ENCODE measurements at regions not wholly inside any gene's neighbourhood (a gene's known extent, or its start where the extent isn't known, plus 50 kb on each side); places are given as distances from the start of the nearest gene placed in this dataset.
A peak's percentile ranks its signal among the peaks of the same experiment; 100 is the strongest.

DNA sequence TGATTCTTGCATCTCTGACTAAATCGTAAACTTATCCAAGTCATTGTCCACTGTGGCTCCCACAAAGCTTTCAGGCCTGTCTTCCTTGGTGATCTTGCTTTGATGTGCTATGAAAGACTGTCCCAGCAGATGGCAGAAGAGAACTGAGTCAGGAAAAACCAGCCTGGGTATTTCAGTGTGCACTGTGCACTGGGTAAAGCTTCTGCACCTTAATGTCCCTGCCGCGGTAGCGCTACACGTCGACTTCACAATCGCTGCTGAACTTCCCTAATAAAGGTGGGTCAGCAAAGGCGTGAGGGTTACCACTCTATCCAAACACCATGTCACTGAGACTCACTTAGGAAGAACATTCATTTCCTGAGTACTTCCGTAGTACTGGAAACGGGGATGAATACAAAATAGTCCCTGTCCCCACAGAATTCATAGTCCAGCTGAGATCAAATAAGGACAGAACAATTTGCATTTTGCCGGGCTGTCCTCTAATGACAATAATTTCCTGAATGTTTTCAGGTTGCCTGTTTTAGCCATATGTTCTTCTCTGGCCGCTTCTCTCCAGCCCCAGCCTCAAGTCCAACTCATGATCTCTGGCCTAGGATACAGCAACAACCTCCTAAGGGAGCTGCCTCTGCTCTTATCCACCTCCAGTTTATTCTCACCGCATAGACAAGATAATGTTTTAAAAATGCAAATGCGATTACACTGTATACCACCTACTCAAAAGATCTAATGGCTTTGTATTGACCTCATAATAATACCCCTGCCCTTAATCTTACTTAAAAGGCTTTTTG lies 83.6 kb upstream of the AKAP13 start:
- no peaks in the 10 kb centered on the region for H4K20me1 ChIP-seq (ENCODE audit: insufficient read depth, low read length)
- H3K79me2 ChIP-seq (ENCODE audit: insufficient read depth, low read length) = no peaks in the 10 kb centered on the region
- H3K9ac ChIP-seq (ENCODE audit: insufficient read depth, low read length, poor library complexity, severe bottlenecking) = no peak overlapping the region
- H3K4me3 Mint-ChIP-seq = peak overlapping the region; percentile 50 to 79
- peak overlapping the region; percentile 41 for H3K4me2 ChIP-seq (replicated peaks; ENCODE audit: extremely low read depth, low read length, poor library complexity, severe bottlenecking)
- H3K36me3 ChIP-seq (replicated peaks in 1 of 2; ENCODE audit: control insufficient read depth in 1 of 2, insufficient read depth in 2 of 2, low read length in 2 of 2) = no peaks in the 10 kb centered on the region
- H3K4me1 ChIP-seq (ENCODE audit: control insufficient read depth in 1 of 2, insufficient read depth in 2 of 2, low read length in 2 of 2) = peaks cover 4 to 9% of the 10 kb centered on the region in 2 donors
- H3K27me3 ChIP-seq (ENCODE audit: control insufficient read depth in 2 of 2, insufficient read depth in 2 of 2, low read length in 2 of 2) = no peaks in the 10 kb centered on the region
- peaks cover 0 to 2% (median 0%) of the 10 kb centered on the region in 3 donors for H3K27me3 Mint-ChIP-seq (ENCODE audit: low read depth in 3 of 3)
- H3K4me1 Mint-ChIP-seq = peaks cover 14% of the 10 kb centered on the region
- H3K4me3 ChIP-seq (replicated peaks in 1 of 3; ENCODE audit: low read depth in 2 of 3, low read length in 3 of 3) = no peak overlapping the region
- H3K9me3 Mint-ChIP-seq = peaks cover 0 to 3% (median 0%) of the 10 kb centered on the region in 7 donors
- no peaks in the 10 kb centered on the region for H3K36me3 Mint-ChIP-seq
- DNase-seq = peak; percentile 38 to 63 (median 61)
- H2AFZ ChIP-seq (ENCODE audit: insufficient read depth, low read depth, low read length, poor library complexity, severe bottlenecking) = peak overlapping the region; percentile 48
- no peaks in the 10 kb centered on the region for H3K9me3 ChIP-seq (replicated peaks in 1 of 2; ENCODE audit: control insufficient read depth in 1 of 2, insufficient read depth in 1 of 2, low read length in 2 of 2)
- WGBS (ENCODE audit: insufficient coverage) = 45% methylated on average over 10 of the region's 14 CpGs
- peak overlapping the region in 2 of 7 donors; percentile 30 to 81 for H3K27ac Mint-ChIP-seq
- intact Hi-C loops (cut with micrococcal nuclease) = loop anchor here (5.0 to 10.0 kb wide), 3 partner anchors 118 to 208 kb away; no protein-coding TSS in a partner anchor
- TF ChIP-seq, protein P1, sequence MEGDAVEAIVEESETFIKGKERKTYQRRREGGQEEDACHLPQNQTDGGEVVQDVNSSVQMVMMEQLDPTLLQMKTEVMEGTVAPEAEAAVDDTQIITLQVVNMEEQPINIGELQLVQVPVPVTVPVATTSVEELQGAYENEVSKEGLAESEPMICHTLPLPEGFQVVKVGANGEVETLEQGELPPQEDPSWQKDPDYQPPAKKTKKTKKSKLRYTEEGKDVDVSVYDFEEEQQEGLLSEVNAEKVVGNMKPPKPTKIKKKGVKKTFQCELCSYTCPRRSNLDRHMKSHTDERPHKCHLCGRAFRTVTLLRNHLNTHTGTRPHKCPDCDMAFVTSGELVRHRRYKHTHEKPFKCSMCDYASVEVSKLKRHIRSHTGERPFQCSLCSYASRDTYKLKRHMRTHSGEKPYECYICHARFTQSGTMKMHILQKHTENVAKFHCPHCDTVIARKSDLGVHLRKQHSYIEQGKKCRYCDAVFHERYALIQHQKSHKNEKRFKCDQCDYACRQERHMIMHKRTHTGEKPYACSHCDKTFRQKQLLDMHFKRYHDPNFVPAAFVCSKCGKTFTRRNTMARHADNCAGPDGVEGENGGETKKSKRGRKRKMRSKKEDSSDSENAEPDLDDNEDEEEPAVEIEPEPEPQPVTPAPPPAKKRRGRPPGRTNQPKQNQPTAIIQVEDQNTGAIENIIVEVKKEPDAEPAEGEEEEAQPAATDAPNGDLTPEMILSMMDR (IDR thresholded peaks at IDR 0.05) = peak; percentile 59
- no peak overlapping the region for H3K27ac ChIP-seq (ENCODE audit: low read depth in 1 of 2, low read length in 2 of 2)

DNA sequence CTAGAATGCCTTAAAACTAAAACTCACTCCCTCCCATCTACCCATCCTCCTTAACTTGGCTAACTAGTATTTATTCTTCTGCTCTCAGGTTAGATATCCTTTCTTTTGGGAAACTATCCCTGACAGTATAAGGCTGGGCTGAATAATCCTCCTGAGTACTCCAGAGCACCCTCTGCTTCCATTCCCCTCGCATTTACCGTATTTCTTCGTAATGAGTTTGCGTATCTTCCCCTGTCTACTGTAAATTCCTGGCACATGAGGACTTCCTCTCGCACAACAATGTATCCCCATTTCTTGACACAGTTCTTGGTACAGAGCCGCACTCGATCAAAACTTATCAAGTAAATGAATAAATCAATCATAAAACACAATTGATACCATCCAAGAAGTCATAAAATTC lies 82.9 kb upstream of the AKAP13 start:
- H3K4me3 ChIP-seq (replicated peaks in 1 of 3; ENCODE audit: low read depth in 2 of 3, low read length in 3 of 3) = no peak overlapping the region
- no peaks in the 10 kb centered on the region for H3K27me3 ChIP-seq (ENCODE audit: control insufficient read depth in 2 of 2, insufficient read depth in 2 of 2, low read length in 2 of 2)
- H3K9me3 ChIP-seq (replicated peaks in 1 of 2; ENCODE audit: control insufficient read depth in 1 of 2, insufficient read depth in 1 of 2, low read length in 2 of 2) = no peaks in the 10 kb centered on the region
- Mint-ChIP-seq H3K4me1 (peaks cover 14% of the 10 kb centered on the region), H3K4me3 (no peak overlapping the region), H3K27ac (no peak overlapping the region), H3K9me3 (peaks cover 0 to 1% (median 0%) of the 10 kb centered on the region in 7 donors), H3K27me3 (ENCODE audit: low read depth in 3 of 3) (peaks cover 0 to 1% (median 0%) of the 10 kb centered on the region in 3 donors), H3K36me3 (no peaks in the 10 kb centered on the region)
- no peak overlapping the region for H3K9ac ChIP-seq (ENCODE audit: insufficient read depth, low read length, poor library complexity, severe bottlenecking)
- 98% methylated on average over 4 of the region's 7 CpGs for WGBS (ENCODE audit: insufficient coverage)
- H3K36me3 ChIP-seq (replicated peaks in 1 of 2; ENCODE audit: control insufficient read depth in 1 of 2, insufficient read depth in 2 of 2, low read length in 2 of 2) = no peaks in the 10 kb centered on the region
- H2AFZ ChIP-seq (ENCODE audit: insufficient read depth, low read depth, low read length, poor library complexity, severe bottlenecking) = no peak overlapping the region
- H3K27ac ChIP-seq (ENCODE audit: low read depth in 1 of 2, low read length in 2 of 2) = no peak overlapping the region
- no peak overlapping the region for H3K4me2 ChIP-seq (replicated peaks; ENCODE audit: extremely low read depth, low read length, poor library complexity, severe bottlenecking)
- TF ChIP-seq, protein P1 (IDR thresholded peaks at IDR 0.05) = no peak
- H3K4me1 ChIP-seq (ENCODE audit: control insufficient read depth in 1 of 2, insufficient read depth in 2 of 2, low read length in 2 of 2) = peaks cover 4 to 9% of the 10 kb centered on the region in 2 donors
- intact Hi-C loops (cut with micrococcal nuclease) = loop anchor here (5.0 to 10.0 kb wide), 3 partner anchors 117 to 207 kb away; no protein-coding TSS in a partner anchor
- DNase-seq = no peak
- H4K20me1 ChIP-seq (ENCODE audit: insufficient read depth, low read length) = no peaks in the 10 kb centered on the region
- H3K79me2 ChIP-seq (ENCODE audit: insufficient read depth, low read length) = no peaks in the 10 kb centered on the region

All from CD14-positive monocyte (primary cell).